H1 (cell line): ENCODE measurements at regions not wholly inside any gene's neighbourhood (a gene's known extent, or its start where the extent isn't known, plus 50 kb on each side); places are given as distances from the start of the nearest gene placed in this dataset.

Source experiments
- CTCF ChIP-seq, 3 experiments: IDR thresholded peaks; 1 replicate in 2 of 3; 2 replicates in 1 of 3; pipeline versions ENCODE4 v1.5.1 to v1.6.1; 2011; ENCODE audit warnings: low read length in 3 of 3, mild to moderate bottlenecking in 3 of 3, inconsistent platforms in 2 of 3, low read depth in 1 of 3, moderate library complexity in 1 of 3; ENCODE audit not compliant: insufficient read depth in 1 of 3; ENCODE audit errors: control extremely low read depth in 1 of 3
- GABPA ChIP-seq: IDR thresholded peaks from 2 replicates; pipeline ENCODE4 v1.6.1; 2011; ENCODE audit warnings: mild to moderate bottlenecking, low read length, moderate library complexity, borderline replicate concordance; ENCODE audit not compliant: insufficient read depth
- JUN ChIP-seq: IDR thresholded peaks from 2 replicates; pipeline ENCODE4 v1.6.1; 2011; ENCODE audit warnings: low read depth, mild to moderate bottlenecking, improper control_type of control experiment, low read length
- RAD21 ChIP-seq, 2 experiments: IDR thresholded peaks in 1 of 2; conservative IDR thresholded peaks in 1 of 2; 2 replicates each; pipeline ENCODE4 v1.6.1; 2011; ENCODE audit warnings: low read depth in 2 of 2, low read length in 2 of 2, improper control_type of control experiment in 1 of 2, inconsistent platforms in 1 of 2, mild to moderate bottlenecking in 1 of 2, moderate library complexity in 1 of 2
- RNF2 ChIP-seq: fragments of 200-900, 300-1000 bp; sonication (generic); IDR thresholded peaks from 2 replicates; pipeline ENCODE4 v1.7.1; 2016; ENCODE audit warnings: borderline replicate concordance, low read depth, mild to moderate bottlenecking, antibody characterized with exemption, low read length; ENCODE audit not compliant: poor library complexity, severe bottlenecking; ENCODE audit errors: missing control alignments
- SP1 ChIP-seq: IDR thresholded peaks from 2 replicates; pipeline ENCODE4 v1.6.1; 2011; ENCODE audit warnings: low read depth, low read length
- SRF ChIP-seq: IDR thresholded peaks from 2 replicates; pipeline ENCODE4 v1.6.1; 2011; ENCODE audit warnings: mild to moderate bottlenecking, low read depth, low read length, moderate library complexity
- TAF1 ChIP-seq: IDR thresholded peaks from 2 replicates; pipeline ENCODE4 v1.6.1; 2011; ENCODE audit warnings: mild to moderate bottlenecking, low read depth, low read length
- YY1 ChIP-seq: IDR thresholded peaks from 2 replicates; pipeline ENCODE4 v1.6.1; 2011; ENCODE audit warnings: low read depth, mild to moderate bottlenecking, low read length

DNA sequence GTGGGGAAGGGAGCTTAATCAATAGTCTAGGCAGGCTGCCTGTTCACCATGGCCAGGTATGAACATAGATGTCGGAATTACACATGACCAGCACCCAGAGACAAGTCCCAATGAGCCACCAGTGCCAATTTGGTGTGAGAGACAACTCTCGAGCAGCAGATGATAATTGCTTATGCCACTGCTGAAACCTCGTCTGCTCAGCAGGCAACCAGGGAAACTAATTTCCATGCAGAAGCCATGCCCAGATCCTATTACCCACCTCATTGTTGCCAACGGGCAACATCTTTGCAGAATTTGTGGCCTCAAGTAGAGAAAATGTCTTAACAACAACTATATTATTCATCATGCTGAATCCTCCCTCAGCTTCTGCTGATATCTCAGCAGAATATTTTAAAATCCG is 84.9 kb downstream of the CGGBP1 start:
- TF ChIP-seq RAD21 (IDR thresholded peaks at IDR 0.05 in 1 of 2, conservative IDR thresholded peaks at IDR 0.05 in 1 of 2; ENCODE audit: low read depth in 2 of 2, low read length in 2 of 2) (no peak), CTCF (IDR thresholded peaks at IDR 0.05; ENCODE audit: control extremely low read depth in 1 of 3, insufficient read depth in 1 of 3, low read depth in 1 of 3, low read length in 3 of 3) (no peak), JUN (no peak), SP1 (no peak), TAF1 (no peak), SRF (no peak), RNF2 (no peak), GABPA (no peak), YY1 (no peak)
